Mucosa of rectum (tissue), 2 donors: ENCODE measurements at regions not wholly inside any gene's neighbourhood (a gene's known extent, or its start where the extent isn't known, plus 50 kb on each side); places are given as distances from the start of the nearest gene placed in this dataset.

ENCODE experiments used
- H3K27ac ChIP-seq, 2 donors: one replicate each; pipeline ENCODE4 v1.7.0; 2013; ENCODE audit warnings: inconsistent platforms in 2 of 2, low read depth in 2 of 2, low read length in 2 of 2
- H3K27me3 ChIP-seq, 2 donors: one replicate each; pipeline ENCODE4 v1.7.0; 2013; ENCODE audit warnings: low read length in 2 of 2; ENCODE audit not compliant: control insufficient read depth in 2 of 2, insufficient read depth in 2 of 2
- H3K36me3 ChIP-seq, 2 donors: one replicate each; pipeline ENCODE4 v1.7.0; 2013; ENCODE audit warnings: low read length in 2 of 2; ENCODE audit not compliant: control insufficient read depth in 2 of 2, insufficient read depth in 2 of 2
- H3K4me1 ChIP-seq, 2 donors: one replicate each; pipeline ENCODE4 v1.7.0; 2013; ENCODE audit warnings: low read length in 2 of 2, mild to moderate bottlenecking in 1 of 2; ENCODE audit not compliant: control insufficient read depth in 2 of 2, insufficient read depth in 2 of 2
- H3K4me3 ChIP-seq, 2 donors: one replicate each; pipeline ENCODE4 v1.7.0; 2013; ENCODE audit warnings: low read length in 2 of 2
- H3K9ac ChIP-seq, 2 donors: one replicate each; pipeline ENCODE4 v1.7.0; 2013; ENCODE audit warnings: low read length in 2 of 2, low read depth in 1 of 2, mild to moderate bottlenecking in 1 of 2
- H3K9me3 ChIP-seq, 2 donors: one replicate each; pipeline ENCODE4 v1.7.0; 2013; ENCODE audit warnings: low read length in 2 of 2; ENCODE audit not compliant: control insufficient read depth in 2 of 2
- donor health status: healthy.
- donor health status: Normal muscosa, but diverticular disease.

DNA sequence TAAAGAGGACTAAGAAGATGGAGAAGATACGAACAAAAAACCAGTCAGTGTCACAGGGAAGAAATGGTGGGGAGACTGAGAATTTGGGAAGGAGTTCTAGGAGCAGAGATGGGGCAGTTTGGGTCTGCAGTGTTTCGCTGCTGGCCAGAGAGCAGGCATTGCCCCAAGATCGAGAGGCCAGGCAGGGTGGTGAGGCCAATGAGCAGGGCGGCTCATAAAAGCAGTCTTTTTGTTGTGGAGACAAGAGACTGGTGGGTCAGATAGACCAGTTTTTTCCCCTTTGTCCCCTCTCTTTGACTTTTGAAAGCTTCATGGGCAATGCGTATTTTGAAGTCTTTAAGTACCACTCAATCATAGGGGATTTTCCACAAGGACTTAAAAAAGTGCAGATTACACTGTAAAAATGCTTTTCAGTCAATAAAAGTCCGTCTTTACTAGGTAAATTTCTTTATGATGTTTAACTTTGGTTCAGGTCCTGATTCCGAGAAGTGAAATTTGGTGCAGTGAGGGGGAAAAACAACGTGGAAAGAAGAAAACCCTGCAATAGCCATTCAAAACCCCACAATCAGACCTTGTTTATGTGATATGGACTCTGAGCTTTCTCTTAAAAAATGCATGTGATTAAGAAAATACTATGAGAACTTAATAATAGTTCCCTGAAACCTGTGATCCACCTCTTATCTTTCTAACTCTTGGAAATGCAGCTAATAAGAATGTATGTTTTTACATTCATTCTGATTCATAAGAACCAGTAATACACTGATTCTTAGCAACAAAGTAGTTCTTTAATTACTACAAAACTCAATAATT, 338.9 kb downstream of the KLF5 start:
- H3K9ac ChIP-seq: peak overlapping the region in 1 of 2 donors; percentile 7
- peak overlapping the region; percentile 12 to 74 for H3K27ac ChIP-seq
- H3K9me3 ChIP-seq: no peaks in the 10 kb centered on the region
- H3K4me1 ChIP-seq: peaks cover 21 to 41% of the 10 kb centered on the region in 2 donors
- H3K36me3 ChIP-seq: no peaks in the 10 kb centered on the region
- H3K4me3 ChIP-seq: no peak overlapping the region
- no peaks in the 10 kb centered on the region for H3K27me3 ChIP-seq

GRCh38 chr13:73394066-73394465, 335.3 kb downstream of the KLF5 start:
- H3K4me3 ChIP-seq: no peak overlapping the region
- H3K27ac ChIP-seq: no peak overlapping the region
- H3K4me1 ChIP-seq: peaks cover 16 to 20% of the 10 kb centered on the region in 2 donors
- H3K27me3 ChIP-seq: no peaks in the 10 kb centered on the region
- H3K36me3 ChIP-seq: no peaks in the 10 kb centered on the region
- no peak overlapping the region for H3K9ac ChIP-seq
- peaks cover 0 to 3% of the 10 kb centered on the region in 2 donors for H3K9me3 ChIP-seq

- Histone ChIP-seq H3K36me3 (no peaks in the 10 kb centered on the region), H3K9me3 (peaks cover 0 to 3% of the 10 kb centered on the region in 2 donors), H3K9ac (no peak overlapping the region), H3K27me3 (no peaks in the 10 kb centered on the region), H3K4me1 (no peaks in the 10 kb centered on the region), H3K4me3 (no peak overlapping the region), H3K27ac (no peak overlapping the region)
These were observed 331.3 kb downstream of the KLF5 start for GRCh38 chr13:73390100-73390499.

- no peak overlapping the region for H3K9ac ChIP-seq
- no peak overlapping the region for H3K27ac ChIP-seq
- H3K4me1 ChIP-seq: no peaks in the 10 kb centered on the region
These were observed 329.8 kb downstream of the KLF5 start for GRCh38 chr13:73388586-73388985.

GRCh38 chr13:73387318-73387717, 328.5 kb downstream of the KLF5 start:
- H3K27me3 ChIP-seq: no peaks in the 10 kb centered on the region
- no peaks in the 10 kb centered on the region for H3K36me3 ChIP-seq
- peaks cover 0 to 3% of the 10 kb centered on the region in 2 donors for H3K9me3 ChIP-seq
- no peaks in the 10 kb centered on the region for H3K4me1 ChIP-seq
- no peak overlapping the region for H3K4me3 ChIP-seq
- H3K27ac ChIP-seq: no peak overlapping the region
- no peak overlapping the region for H3K9ac ChIP-seq

More at GRCh38 chr13:73388586-73388985, 329.8 kb downstream of the KLF5 start:
- no peaks in the 10 kb centered on the region for H3K27me3 ChIP-seq
- no peaks in the 10 kb centered on the region for H3K36me3 ChIP-seq
- no peak overlapping the region for H3K4me3 ChIP-seq
- H3K9me3 ChIP-seq: peaks cover 0 to 3% of the 10 kb centered on the region in 2 donors

- H3K4me1 ChIP-seq: no peaks in the 10 kb centered on the region
- H3K27me3 ChIP-seq: no peaks in the 10 kb centered on the region
- no peak overlapping the region for H3K9ac ChIP-seq
- H3K36me3 ChIP-seq: no peaks in the 10 kb centered on the region
- H3K4me3 ChIP-seq: no peak overlapping the region
- H3K27ac ChIP-seq: no peak overlapping the region
- H3K9me3 ChIP-seq: peaks cover 0 to 3% of the 10 kb centered on the region in 2 donors
These were observed 327.0 kb downstream of the KLF5 start for GRCh38 chr13:73385848-73386247.

GRCh38 chr13:73372666-73373627, 314.1 kb downstream of the KLF5 start:
- Histone ChIP-seq H3K36me3 (no peaks in the 10 kb centered on the region), H3K4me1 (peaks cover 16 to 22% of the 10 kb centered on the region in 2 donors), H3K9ac (no peak overlapping the region), H3K9me3 (no peaks in the 10 kb centered on the region), H3K4me3 (peak overlapping the region in 1 of 2 donors; percentile 26), H3K27ac (peak overlapping the region; percentile 61 to 67), H3K27me3 (no peaks in the 10 kb centered on the region)

DNA sequence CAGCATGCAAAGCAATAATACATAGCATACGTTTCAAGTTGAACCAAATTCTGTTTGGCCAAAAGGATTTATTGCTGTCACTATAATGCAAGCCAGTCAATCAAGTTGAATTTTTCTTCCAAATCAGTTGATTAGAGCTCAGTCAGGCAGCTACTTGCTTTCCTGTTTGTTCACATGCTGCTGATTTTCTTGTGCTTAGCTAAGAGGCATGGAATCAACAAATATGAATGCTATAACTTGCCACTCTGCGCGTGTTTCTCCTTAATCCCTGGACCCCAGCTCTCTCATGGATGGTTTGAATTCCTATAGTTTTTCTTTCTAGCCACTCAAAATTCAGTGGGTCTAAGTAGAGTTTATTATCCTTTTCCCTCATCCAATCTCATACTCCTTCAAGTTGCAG, 311.3 kb downstream of the KLF5 start:
- Histone ChIP-seq H3K27me3 (no peaks in the 10 kb centered on the region), H3K4me3 (no peak overlapping the region), H3K36me3 (no peaks in the 10 kb centered on the region), H3K4me1 (peaks cover 19 to 33% of the 10 kb centered on the region in 2 donors), H3K9me3 (no peaks in the 10 kb centered on the region), H3K9ac (no peak overlapping the region), H3K27ac (no peak overlapping the region)

DNA sequence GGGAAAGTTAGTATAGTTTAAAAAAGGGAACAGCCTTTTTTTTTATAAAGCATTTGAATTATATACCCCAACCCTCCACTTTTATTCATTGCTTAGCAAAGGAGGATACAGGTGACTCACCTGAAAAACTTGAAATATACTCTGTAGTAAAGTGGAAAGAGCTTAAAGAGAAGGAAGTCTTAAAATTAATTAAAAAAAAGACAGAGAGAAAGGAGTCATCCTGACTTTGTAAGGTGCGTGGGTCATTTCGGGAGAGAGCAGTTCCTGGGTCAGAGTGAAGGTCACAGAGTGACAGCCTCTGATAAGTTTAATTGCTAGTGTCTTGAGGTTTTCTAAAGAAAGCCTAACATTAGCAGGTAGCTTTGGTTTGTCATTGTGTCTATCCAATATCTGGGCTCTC, 310.3 kb downstream of the KLF5 start:
- H3K4me3 ChIP-seq: no peak overlapping the region
- peaks cover 19 to 40% of the 10 kb centered on the region in 2 donors for H3K4me1 ChIP-seq
- no peak overlapping the region for H3K9ac ChIP-seq
- peak overlapping the region in 1 of 2 donors; percentile 15 for H3K27ac ChIP-seq
- H3K9me3 ChIP-seq: no peaks in the 10 kb centered on the region
- no peaks in the 10 kb centered on the region for H3K36me3 ChIP-seq
- H3K27me3 ChIP-seq: no peaks in the 10 kb centered on the region

DNA sequence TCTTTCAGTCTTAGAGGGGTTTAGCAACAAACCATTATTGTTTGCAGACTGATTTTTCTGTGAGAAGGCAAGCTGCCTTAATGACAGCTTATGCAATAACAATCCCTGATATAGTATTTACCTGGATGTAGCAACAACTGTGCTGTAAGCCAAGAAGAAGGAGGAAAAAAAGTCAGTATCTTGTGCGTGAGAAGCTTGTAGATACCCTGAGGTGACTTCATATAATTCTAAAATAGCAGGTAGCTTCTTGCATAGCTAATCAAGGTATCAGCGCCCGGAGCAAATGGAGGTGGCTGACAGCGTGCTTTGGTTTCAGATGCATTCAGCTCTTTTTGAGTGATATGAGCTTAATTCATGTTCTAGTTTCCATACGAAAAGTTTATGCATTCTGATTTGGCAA, 309.8 kb downstream of the KLF5 start:
- H3K27me3 ChIP-seq: no peaks in the 10 kb centered on the region
- peak overlapping the region in 1 of 2 donors; percentile 15 for H3K27ac ChIP-seq
- no peak overlapping the region for H3K4me3 ChIP-seq
- H3K9me3 ChIP-seq: no peaks in the 10 kb centered on the region
- H3K4me1 ChIP-seq: peaks cover 19 to 38% of the 10 kb centered on the region in 2 donors
- no peaks in the 10 kb centered on the region for H3K36me3 ChIP-seq
- H3K9ac ChIP-seq: no peak overlapping the region
